ENCODE measurements at regions not wholly inside any gene's neighbourhood (a gene's known extent, or its start where the extent isn't known, plus 50 kb on each side); places are given as distances from the start of the nearest gene placed in this dataset.
"Not testable (repeated sequence)": the region's sequence is repeated elsewhere in the genome, so short reads cannot be mapped to it uniquely, and the experiment has no call there.

GRCh38 chr2:88959480-88960204 is 268.2 kb downstream of the RPIA start:
- DNase-seq (ENCODE audit: low read depth, low spot score) (no peak), FAIRE-seq (no peak)
- H3K36me3 ChIP-seq (ENCODE audit: control insufficient read depth in 2 of 2, extremely low read depth in 1 of 2, insufficient read depth in 2 of 2, low read length in 2 of 2) = no peaks in the 10 kb centered on the region
- BruUV-seq (replicated peaks) = no TSS peak
- no peaks in the 10 kb centered on the region for H3K9me3 ChIP-seq (replicated peaks; ENCODE audit: control insufficient read depth, insufficient read depth, low read length)
- H3K27ac ChIP-seq (ENCODE audit: insufficient read depth, low read depth, low read length) = no peak overlapping the region
- dilution Hi-C loops (cut with MboI; ENCODE audit: extremely low pct_ligation_motif_present, low sequenced_read_pairs) (no loop called here), intact Hi-C loops (cut with micrococcal nuclease) (loop anchor here (10.0 kb wide), 1 partner anchor 215 kb away; no protein-coding TSS in a partner anchor)
- H3K27me3 ChIP-seq (ENCODE audit: control insufficient read depth in 2 of 2, insufficient read depth in 2 of 2, low read length in 2 of 2) = peaks cover 0 to 3% of the 10 kb centered on the region in 2 experiments
- no peaks in the 10 kb centered on the region for H4K20me1 ChIP-seq (replicated peaks; ENCODE audit: control insufficient read depth, extremely low read depth, insufficient read depth, low read length)
- ChIA-PET POLR2A (no interaction called here), CTCF (interaction anchor here (0.6 to 1.0 kb wide), 8 partner anchors 9 to 101 kb away, joined by 3 to 5 read pairs (median 3); no protein-coding TSS in a partner anchor)
- no peak overlapping the region for H2AFZ ChIP-seq (ENCODE audit: low read depth, low read length)
- no peaks in the 10 kb centered on the region for H3K79me2 ChIP-seq (ENCODE audit: control insufficient read depth, insufficient read depth, low read length)
- TF ChIP-seq CTCF (IDR thresholded peaks at IDR 0.05; ENCODE audit: extremely low read depth in 1 of 2, insufficient read depth in 1 of 2, low read depth in 1 of 2, low read length in 2 of 2) (peak in 1 of 2 donors; percentile 9), FOS (IDR thresholded peaks at IDR 0.05; ENCODE audit: borderline replicate concordance, insufficient read depth, low read length) (no peak)
- no peaks in the 10 kb centered on the region for H3K4me1 ChIP-seq (ENCODE audit: control insufficient read depth, extremely low read depth, insufficient read depth, low read length)
- no peak overlapping the region for H3K9ac ChIP-seq (replicated peaks; ENCODE audit: extremely low read depth, insufficient read depth, low read length)
- H3K9me1 ChIP-seq (replicated peaks; ENCODE audit: control insufficient read depth, extremely low read depth, insufficient read depth, low read length) = no peaks in the 10 kb centered on the region
- H3K4me3 ChIP-seq (replicated peaks in 1 of 3; ENCODE audit: insufficient read depth in 1 of 3, low read depth in 1 of 3, low read length in 3 of 3) = no peak overlapping the region
- no peak overlapping the region for H3K4me2 ChIP-seq (ENCODE audit: insufficient read depth, low read length)

GRCh38 chr2:88961323-88961722 is 269.9 kb downstream of the RPIA start:
- H3K9me3 ChIP-seq (replicated peaks; ENCODE audit: control insufficient read depth, insufficient read depth, low read length); H4K20me1 ChIP-seq (replicated peaks; ENCODE audit: control insufficient read depth, extremely low read depth, insufficient read depth, low read length); H3K4me2 ChIP-seq (ENCODE audit: insufficient read depth, low read length); H3K4me1 ChIP-seq (ENCODE audit: control insufficient read depth, extremely low read depth, insufficient read depth, low read length); BruUV-seq (replicated peaks); H2AFZ ChIP-seq (ENCODE audit: low read depth, low read length); H3K79me2 ChIP-seq (ENCODE audit: control insufficient read depth, insufficient read depth, low read length); DNase-seq (ENCODE audit: low read depth, low spot score); H3K4me3 ChIP-seq (replicated peaks in 1 of 3; ENCODE audit: insufficient read depth in 1 of 3, low read depth in 1 of 3, low read length in 3 of 3); dilution Hi-C loops (cut with MboI; ENCODE audit: extremely low pct_ligation_motif_present, low sequenced_read_pairs); H3K27me3 ChIP-seq (ENCODE audit: control insufficient read depth in 2 of 2, insufficient read depth in 2 of 2, low read length in 2 of 2); POLR2A ChIA-PET; H3K36me3 ChIP-seq (ENCODE audit: control insufficient read depth in 2 of 2, extremely low read depth in 1 of 2, insufficient read depth in 2 of 2, low read length in 2 of 2); intact Hi-C loops (cut with micrococcal nuclease); H3K9ac ChIP-seq (replicated peaks; ENCODE audit: extremely low read depth, insufficient read depth, low read length); H3K27ac ChIP-seq (ENCODE audit: insufficient read depth, low read depth, low read length); H3K9me1 ChIP-seq (replicated peaks; ENCODE audit: control insufficient read depth, extremely low read depth, insufficient read depth, low read length); FAIRE-seq: not testable (repeated sequence)
- CTCF ChIA-PET = interaction anchor here (0.7 to 1.0 kb wide), 3 partner anchors 13 to 148 kb away, joined by 3 to 4 read pairs (median 4); no protein-coding TSS in a partner anchor
